ENCODE measurements at regions not wholly inside any gene's neighbourhood (a gene's known extent, or its start where the extent isn't known, plus 50 kb on each side); places are given as distances from the start of the nearest gene placed in this dataset.
"Not testable (repeated sequence)": the region's sequence is repeated elsewhere in the genome, so short reads cannot be mapped to it uniquely, and the experiment has no call there.

GRCh38 chr18:8882632-8883408, 177.5 kb downstream of the MTCL1 start:
- intact Hi-C loops (cut with DNase I) = no loop called here
- DNase-seq (no peak), ATAC-seq (ENCODE audit: poor library complexity) (no peak)

DNA sequence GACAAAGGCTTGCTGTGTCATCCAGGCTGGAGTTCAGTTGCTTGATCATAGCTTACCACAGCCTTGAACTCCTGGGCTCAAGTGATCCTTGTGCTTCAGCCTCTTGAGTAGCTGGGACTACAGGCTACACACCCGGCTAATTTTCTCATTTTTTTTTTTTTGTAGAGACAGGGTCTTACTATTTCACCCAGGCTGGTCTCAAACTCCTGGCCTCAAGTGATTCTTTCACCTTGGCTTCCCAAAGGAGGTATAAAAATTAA, 178.0 kb downstream of the MTCL1 start:
- ATAC-seq (ENCODE audit: poor library complexity) (no peak), DNase-seq (no peak)
- intact Hi-C loops (cut with DNase I) = no loop called here

DNA sequence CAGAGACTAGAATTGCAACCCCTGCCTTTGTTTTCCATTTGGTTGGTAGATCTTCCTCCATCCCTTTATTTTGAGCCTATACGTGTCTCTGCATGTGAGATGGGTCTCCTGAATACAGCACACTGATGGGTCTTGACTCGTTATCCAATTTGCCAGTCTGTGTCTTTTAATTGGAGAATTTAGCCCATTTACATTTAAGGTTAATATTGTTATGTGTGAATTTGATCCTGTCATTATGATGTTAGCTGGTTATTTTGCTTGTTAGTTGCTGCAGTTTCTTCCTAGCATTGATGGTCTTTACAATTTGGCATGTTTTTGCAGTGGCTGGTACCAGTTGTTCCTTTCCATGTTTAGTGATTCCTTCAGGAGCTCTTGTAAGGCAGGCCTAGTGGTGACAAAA, 182.5 kb downstream of the MTCL1 start:
- intact Hi-C loops (cut with DNase I); ATAC-seq (ENCODE audit: poor library complexity); DNase-seq: not testable (repeated sequence)

DNA sequence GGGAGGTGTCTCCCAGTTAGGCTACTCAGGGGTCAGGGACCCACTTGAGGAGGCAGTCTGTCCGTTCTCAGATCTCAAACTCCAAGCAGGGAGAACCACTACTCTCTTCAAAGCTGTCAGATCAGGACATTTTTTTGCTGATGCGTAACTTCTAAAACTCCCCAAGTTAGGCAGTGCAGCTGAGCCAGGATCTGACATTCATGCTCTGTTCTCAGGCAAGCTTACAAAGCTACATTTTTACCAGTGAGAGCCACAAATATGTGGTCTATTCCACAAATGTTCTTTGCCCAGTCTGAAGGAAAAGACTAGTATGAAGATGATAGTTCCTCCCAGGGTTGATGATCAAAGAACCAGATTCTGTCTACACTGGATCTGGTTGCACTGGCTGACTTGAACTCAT, 184.1 kb downstream of the MTCL1 start:
- intact Hi-C loops (cut with DNase I) = no loop called here
- no peak for DNase-seq
- ATAC-seq (ENCODE audit: poor library complexity) = no peak

- DNase-seq; intact Hi-C loops (cut with DNase I); ATAC-seq (ENCODE audit: poor library complexity): not testable (repeated sequence)
Measured at GRCh38 chr18:8890503-8890902, 185.1 kb downstream of the MTCL1 start.

DNA sequence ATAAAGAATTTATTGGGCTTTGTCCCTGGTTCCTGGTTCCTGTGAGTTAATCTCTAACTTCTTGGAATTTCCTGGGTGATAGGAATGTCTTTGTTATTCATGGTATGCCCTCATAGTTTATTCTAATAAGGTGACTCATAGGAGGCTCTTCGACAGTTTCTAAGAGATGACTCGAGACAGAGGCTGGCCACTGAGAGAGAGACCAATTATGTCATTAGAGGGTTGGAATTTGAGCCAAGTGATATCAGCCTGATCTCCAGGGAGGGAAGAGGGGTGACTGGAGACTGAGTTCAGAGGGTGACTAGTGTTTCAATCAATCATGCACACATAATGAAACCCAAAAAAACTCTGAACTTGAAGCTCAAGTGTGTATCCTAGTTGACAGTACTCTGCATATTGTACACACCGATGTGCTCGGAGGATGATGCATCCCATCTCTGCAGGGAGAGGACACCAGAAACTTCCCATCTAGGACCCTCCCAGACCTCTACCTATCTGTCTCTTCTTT, 185.7 kb downstream of the MTCL1 start:
- intact Hi-C loops (cut with DNase I) = no loop called here
- DNase-seq (no peak), ATAC-seq (ENCODE audit: poor library complexity) (no peak)

DNA sequence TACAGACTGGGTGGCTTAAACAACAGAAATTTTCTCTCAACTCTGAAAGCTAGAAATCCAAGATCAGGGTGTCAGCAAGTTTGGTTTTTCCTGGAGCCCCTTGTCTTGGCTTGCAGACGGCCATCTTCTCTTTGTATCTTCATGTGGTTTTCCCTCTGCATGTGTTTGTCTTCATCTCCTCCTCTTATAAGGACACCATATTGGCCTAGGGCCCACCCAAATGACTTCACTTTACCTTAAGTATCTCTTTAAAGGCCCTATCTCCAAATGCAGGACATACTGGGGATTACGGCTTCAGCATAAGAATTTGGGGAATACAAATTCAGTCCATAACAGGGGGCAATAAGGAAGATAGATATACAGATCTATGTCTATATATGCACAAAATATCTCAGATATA, 187.9 kb downstream of the MTCL1 start:
- DNase-seq (no peak), ATAC-seq (ENCODE audit: poor library complexity) (no peak)
- intact Hi-C loops (cut with DNase I) = no loop called here

DNA sequence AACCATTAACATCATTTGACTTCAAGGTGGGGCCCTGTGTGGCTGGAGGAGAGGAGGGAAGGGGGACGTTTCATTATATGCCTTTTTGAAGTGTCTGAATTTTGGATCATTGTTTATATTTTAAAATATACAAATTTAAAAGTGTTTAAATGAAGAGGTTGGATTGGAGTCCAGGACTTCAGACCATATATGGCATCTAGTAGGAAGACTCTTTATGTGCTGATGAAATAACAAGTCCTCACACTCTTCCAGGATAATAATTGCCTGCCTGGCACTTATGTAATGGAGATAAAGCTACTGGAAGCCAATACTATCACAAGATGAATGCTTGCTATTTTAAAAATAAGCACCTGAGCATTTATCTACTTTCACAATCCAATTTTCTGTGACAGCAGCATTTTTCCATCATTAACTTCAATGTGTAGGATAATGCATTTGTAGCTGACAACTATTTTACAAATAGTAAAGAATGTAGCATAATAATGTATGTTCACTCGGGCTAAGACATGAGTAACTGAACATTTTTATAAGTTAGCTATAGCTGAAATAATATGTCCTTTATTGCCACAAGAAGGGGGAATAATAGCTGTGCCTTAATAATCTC, 188.4 kb downstream of the MTCL1 start:
- DNase-seq (no peak), ATAC-seq (ENCODE audit: poor library complexity) (no peak)
- intact Hi-C loops (cut with DNase I) = no loop called here

- intact Hi-C loops (cut with DNase I) = no loop called here
- no peak for DNase-seq
- ATAC-seq (ENCODE audit: poor library complexity) = no peak
Measured at GRCh38 chr18:8894823-8895222, 189.5 kb downstream of the MTCL1 start.

DNA sequence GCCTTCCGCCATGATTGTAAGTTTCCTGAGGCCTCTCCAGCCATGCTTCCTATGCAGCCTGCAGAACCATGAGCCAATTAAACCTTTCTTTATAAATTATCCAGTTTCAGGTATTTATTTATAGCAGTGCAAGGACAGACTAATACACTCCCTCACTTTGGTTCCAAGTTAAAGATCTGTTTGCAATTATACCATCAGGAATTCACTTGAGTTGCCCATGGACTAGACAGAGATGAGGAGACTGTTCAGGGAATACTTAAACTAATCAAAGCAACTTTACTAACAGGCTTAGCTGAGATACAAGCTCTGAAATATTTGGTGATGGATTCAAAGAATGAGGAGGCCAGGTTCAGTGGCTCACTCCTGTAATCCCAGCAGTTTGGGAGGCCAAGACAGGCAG, 190.0 kb downstream of the MTCL1 start:
- ATAC-seq (ENCODE audit: poor library complexity) (no peak), DNase-seq (no peak)
- intact Hi-C loops (cut with DNase I) = no loop called here

GRCh38 chr18:8895987-8896619, 190.7 kb downstream of the MTCL1 start:
- intact Hi-C loops (cut with DNase I) = no loop called here
- no peak for DNase-seq
- no peak for ATAC-seq (ENCODE audit: poor library complexity)

DNA sequence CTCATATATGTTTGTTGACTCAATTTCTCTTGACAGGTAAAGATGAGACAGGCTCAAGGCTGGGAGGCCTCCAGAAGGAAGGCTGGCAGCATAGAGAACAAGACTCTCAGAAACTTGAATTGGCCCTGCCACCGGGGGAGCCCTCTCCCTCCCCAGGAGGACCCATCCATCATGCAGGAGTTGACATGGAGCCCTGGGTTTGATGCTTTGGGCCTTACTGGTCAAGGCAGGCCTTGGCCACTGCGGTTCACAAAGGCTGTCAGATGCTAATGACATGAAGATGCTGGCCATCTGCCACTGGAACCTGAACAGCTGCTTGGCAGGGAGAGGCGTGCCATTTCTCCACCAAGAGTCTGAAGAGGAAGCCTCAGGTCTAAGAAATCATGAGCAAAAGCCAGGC, 193.6 kb downstream of the MTCL1 start:
- ATAC-seq (ENCODE audit: poor library complexity) (no peak), DNase-seq (no peak)
- intact Hi-C loops (cut with DNase I) = no loop called here

DNA sequence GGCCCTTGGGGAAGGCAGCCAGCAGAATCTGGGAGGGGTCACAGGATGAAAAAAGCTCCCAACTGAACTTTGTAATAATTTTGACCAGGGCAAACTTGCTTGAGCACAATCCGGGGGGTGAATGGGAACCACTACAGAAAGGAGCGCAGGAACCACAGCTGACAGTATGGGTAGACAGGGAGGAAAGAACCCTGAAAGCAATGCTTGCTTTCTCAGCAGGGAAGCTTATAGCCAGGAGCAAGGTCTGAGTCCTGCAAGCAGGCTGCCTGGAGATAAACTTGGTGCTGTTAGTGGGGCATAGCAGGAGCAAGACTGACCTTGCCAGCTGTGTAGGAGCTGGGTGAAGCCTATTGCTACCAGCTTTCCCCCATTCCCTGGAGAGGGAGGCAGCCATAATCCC, 195.2 kb downstream of the MTCL1 start:
- intact Hi-C loops (cut with DNase I) = no loop called here
- DNase-seq (no peak), ATAC-seq (ENCODE audit: poor library complexity) (no peak)

GRCh38 chr18:8901019-8901418, 195.7 kb downstream of the MTCL1 start:
- DNase-seq = no peak
- ATAC-seq (ENCODE audit: poor library complexity) = no peak
- intact Hi-C loops (cut with DNase I) = no loop called here

DNA sequence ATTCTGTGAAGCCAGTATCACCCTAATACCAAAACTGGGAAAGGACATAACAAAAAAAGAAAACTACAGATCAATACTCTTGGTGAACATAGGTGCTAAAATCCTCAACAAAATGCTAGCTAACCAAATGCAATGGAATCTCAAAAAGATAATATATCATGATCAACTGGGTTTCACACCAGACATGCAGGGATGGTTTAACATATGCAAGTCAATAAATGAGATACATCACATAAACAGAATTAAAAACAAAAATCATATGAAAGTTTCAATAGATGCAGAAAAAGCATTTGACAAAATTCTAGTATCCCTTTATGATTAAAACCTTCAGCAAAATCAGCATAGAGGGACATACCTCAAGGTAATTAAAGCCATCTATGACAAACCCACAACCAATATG, 198.2 kb upstream of the NDUFV2 start:
- intact Hi-C loops (cut with DNase I) = no loop called here
- DNase-seq (no peak), ATAC-seq (ENCODE audit: poor library complexity) (no peak)

- ATAC-seq (ENCODE audit: poor library complexity) = no peak
- DNase-seq = no peak
- intact Hi-C loops (cut with DNase I) = no loop called here
Measured at GRCh38 chr18:8908792-8909510, 193.5 kb upstream of the NDUFV2 start.

GRCh38 chr18:8910186-8910822, 192.2 kb upstream of the NDUFV2 start:
- DNase-seq (no peak), ATAC-seq (ENCODE audit: poor library complexity) (no peak)
- intact Hi-C loops (cut with DNase I) = no loop called here

GRCh38 chr18:8910843-8911242, 191.7 kb upstream of the NDUFV2 start:
- DNase-seq = no peak
- ATAC-seq (ENCODE audit: poor library complexity) = no peak
- intact Hi-C loops (cut with DNase I) = no loop called here
